IPS DF 6.9 (cell line): ENCODE measurements at regions not wholly inside any gene's neighbourhood (a gene's known extent, or its start where the extent isn't known, plus 50 kb on each side); places are given as distances from the start of the nearest gene placed in this dataset.
A peak's percentile ranks its signal among the peaks of the same experiment; 100 is the strongest.

ENCODE experiments used
- DNase-seq: peaks from one replicate; pipeline ENCODE4 v3.0.0-alpha.2; 2013; ENCODE audit warnings: low read depth, low spot score
- H3K27ac ChIP-seq: one replicate; pipeline ENCODE4 v1.5.1; 2013; ENCODE audit warnings: low read length, control low read depth
- H3K27me3 ChIP-seq: 2 replicates; pipeline ENCODE4 v1.6.1; 2013; ENCODE audit warnings: mild to moderate bottlenecking, low read length; ENCODE audit not compliant: control insufficient read depth, insufficient read depth
- H3K36me3 ChIP-seq: 2 replicates; pipeline ENCODE4 v1.6.1; 2013; ENCODE audit warnings: low read length; ENCODE audit not compliant: control insufficient read depth, insufficient read depth
- H3K4me1 ChIP-seq: 2 replicates; pipeline ENCODE4 v1.6.1; 2013; ENCODE audit warnings: low read length; ENCODE audit not compliant: control insufficient read depth, insufficient read depth
- H3K4me3 ChIP-seq: 2 replicates; pipeline ENCODE4 v1.5.1; 2013; ENCODE audit warnings: mild to moderate bottlenecking, low read length
- H3K9me3 ChIP-seq: 2 replicates; pipeline ENCODE4 v1.6.1; 2013; ENCODE audit warnings: low read length, inconsistent platforms; ENCODE audit not compliant: control insufficient read depth, insufficient read depth
- WGBS: extraction: QIAGEN DNeasy Blood & Tissue Kit; methylation state at CpG from one replicate; pipeline ENCODE4 v1.1.7; 2013; ENCODE audit warnings: mixed read lengths, missing lambda C conversion rate; ENCODE audit not compliant: insufficient read length, insufficient coverage; 5-methylcytosine and 5-hydroxymethylcytosine counted together

DNA sequence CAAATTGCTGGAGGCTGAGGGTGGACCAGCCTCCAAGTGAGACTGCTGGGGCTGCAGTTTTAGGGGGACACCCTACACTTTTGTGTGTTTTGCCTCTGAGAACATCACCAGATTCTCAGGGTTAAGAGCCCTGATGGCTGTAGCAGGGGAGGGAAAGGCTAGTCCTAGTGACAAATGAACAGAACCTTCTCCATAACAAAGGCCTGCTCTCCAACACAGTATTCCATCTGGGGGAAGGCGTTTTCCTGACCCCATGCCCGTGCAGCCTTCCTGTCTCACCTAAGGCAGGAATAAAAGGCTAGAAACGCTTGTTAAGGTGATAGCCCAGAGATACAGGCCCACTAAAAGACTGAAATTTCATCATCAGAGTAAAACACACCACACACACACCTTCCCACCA, 50.2 kb upstream of the NSMCE3 start:
- Histone ChIP-seq H3K27me3 (no peaks in the 10 kb centered on the region), H3K4me1 (peaks cover 3% of the 10 kb centered on the region; the same call in 1 of the 2 replicates), H3K36me3 (no peaks in the 10 kb centered on the region), H3K27ac (no peak overlapping the region), H3K9me3 (no peaks in the 10 kb centered on the region), H3K4me3 (no peak overlapping the region)
- WGBS, result no CpG with 5 or more reads among the region's 3 CpGs
- peak; percentile 5 for DNase-seq
